ENCODE measurements at regions not wholly inside any gene's neighbourhood (a gene's known extent, or its start where the extent isn't known, plus 50 kb on each side); places are given as distances from the start of the nearest gene placed in this dataset.

- Mint-ChIP-seq H3K27ac (no peak overlapping the region), H3K4me3 (no peak overlapping the region), H3K27me3 (peaks cover 3% of the 10 kb centered on the region), H3K9me3 (ENCODE audit: insufficient read depth) (no peaks in the 10 kb centered on the region), H3K4me1 (no peaks in the 10 kb centered on the region)
- H3K27me3 ChIP-seq (replicated peaks in 1 of 4; ENCODE audit: control extremely low read depth in 1 of 4, control insufficient read depth in 3 of 4, insufficient read depth in 4 of 4, low read length in 3 of 4): peaks cover 0 to 3% (median 0%) of the 10 kb centered on the region in 4 experiments
- H2AFZ ChIP-seq (ENCODE audit: insufficient read depth, low read depth, low read length, poor library complexity, severe bottlenecking): no peak overlapping the region
- no peaks in the 10 kb centered on the region for H3K36me3 ChIP-seq (replicated peaks in 1 of 2; ENCODE audit: control extremely low read depth in 1 of 2, control insufficient read depth in 1 of 2, extremely low read depth in 1 of 2, insufficient read depth in 2 of 2, low read length in 1 of 2)
- H3K79me2 ChIP-seq (ENCODE audit: control insufficient read depth, insufficient read depth, low read length): no peaks in the 10 kb centered on the region
- no peaks in the 10 kb centered on the region for H3K4me1 ChIP-seq (ENCODE audit: control insufficient read depth in 2 of 2, insufficient read depth in 2 of 2, low read length in 2 of 2)
- POLR2A ChIA-PET: no interaction called here
- ATAC-seq (ENCODE audit: low read depth) (no peak), DNase-seq (no peak)
- H3K9me3 ChIP-seq (ENCODE audit: control extremely low read depth in 1 of 3, control insufficient read depth in 2 of 3, insufficient read depth in 1 of 3, low read length in 2 of 3): no peaks in the 10 kb centered on the region
- H3K27ac ChIP-seq (ENCODE audit: low read length in 2 of 2): no peak overlapping the region
- TF ChIP-seq CTCF (IDR thresholded peaks at IDR 0.05): no peak
- no peak for TF ChIP-seq EZH2 (IDR thresholded peaks at IDR 0.05; ENCODE audit: borderline replicate concordance, insufficient read depth, low read depth, low read length, poor library complexity, severe bottlenecking)
- 19% methylated on average over 6 of the region's 6 CpGs for WGBS (ENCODE audit: insufficient coverage)
- no peak overlapping the region for H3K4me3 ChIP-seq (ENCODE audit: control extremely low read depth in 1 of 5, extremely low read depth in 1 of 5, insufficient read depth in 1 of 5, low read depth in 2 of 5, low read length in 4 of 5)
- CTCF ChIA-PET: no interaction called here
- intact Hi-C loops (cut with micrococcal nuclease): no loop called here
- no peaks in the 10 kb centered on the region for H4K20me1 ChIP-seq (ENCODE audit: control insufficient read depth, insufficient read depth, low read length, poor library complexity, severe bottlenecking)
- no peak overlapping the region for H3K4me2 ChIP-seq (replicated peaks; ENCODE audit: low read depth, low read length, poor library complexity, severe bottlenecking)
- H3K9ac ChIP-seq (ENCODE audit: low read length): no peak overlapping the region
These were observed 198.4 kb downstream of the POU4F1 start for GRCh38 chr13:78404846-78405360.

DNA sequence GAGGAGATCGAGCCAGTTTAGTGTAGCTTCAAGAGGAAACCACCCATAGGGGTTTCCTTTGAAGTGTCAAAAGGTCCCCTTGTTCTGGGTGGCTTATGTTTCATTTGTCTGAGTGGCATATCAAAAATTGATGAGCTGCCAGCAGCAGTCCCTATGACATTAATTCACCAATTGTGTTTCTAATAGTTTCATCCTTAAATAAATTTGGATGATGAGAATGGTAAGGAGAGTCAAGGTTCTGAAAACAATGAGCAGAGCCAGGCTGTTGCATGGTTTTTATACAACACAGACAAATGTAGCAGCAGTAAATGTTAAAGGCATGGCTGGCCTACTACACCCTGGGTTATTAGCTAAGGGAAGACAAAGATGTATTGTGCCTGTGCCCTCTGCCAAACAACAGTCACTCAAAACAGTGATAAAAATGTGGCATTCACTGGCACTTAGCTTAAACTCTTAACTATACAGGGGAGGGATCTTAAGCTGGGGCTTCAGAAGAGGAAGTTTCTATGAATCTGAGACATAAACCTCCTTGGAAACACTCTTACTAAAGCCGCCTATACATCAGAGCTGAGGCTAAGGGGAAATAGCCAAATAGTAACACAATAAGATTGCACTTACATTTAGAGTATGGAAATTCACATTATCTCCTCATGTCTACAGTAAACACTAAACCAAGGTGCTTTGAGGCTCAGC, 200.5 kb downstream of the POU4F1 start:
- H3K27ac ChIP-seq (ENCODE audit: low read length in 2 of 2): no peak overlapping the region
- H3K27me3 Mint-ChIP-seq: peaks cover 3% of the 10 kb centered on the region
- H3K4me3 Mint-ChIP-seq: no peak overlapping the region
- H2AFZ ChIP-seq (ENCODE audit: insufficient read depth, low read depth, low read length, poor library complexity, severe bottlenecking): no peak overlapping the region
- no peaks in the 10 kb centered on the region for H3K79me2 ChIP-seq (ENCODE audit: control insufficient read depth, insufficient read depth, low read length)
- DNase-seq (no peak), ATAC-seq (ENCODE audit: low read depth) (no peak)
- TF ChIP-seq EZH2 (IDR thresholded peaks at IDR 0.05; ENCODE audit: borderline replicate concordance, insufficient read depth, low read depth, low read length, poor library complexity, severe bottlenecking) (no peak), CTCF (IDR thresholded peaks at IDR 0.05) (no peak)
- intact Hi-C loops (cut with micrococcal nuclease): no loop called here
- no peaks in the 10 kb centered on the region for H4K20me1 ChIP-seq (ENCODE audit: control insufficient read depth, insufficient read depth, low read length, poor library complexity, severe bottlenecking)
- no peak overlapping the region for H3K9ac ChIP-seq (ENCODE audit: low read length)
- no peaks in the 10 kb centered on the region for H3K4me1 Mint-ChIP-seq
- 33% methylated on average over 1 of the region's 2 CpGs for WGBS (ENCODE audit: insufficient coverage)
- ChIA-PET CTCF (no interaction called here), POLR2A (no interaction called here)
- H3K27me3 ChIP-seq (replicated peaks in 1 of 4; ENCODE audit: control extremely low read depth in 1 of 4, control insufficient read depth in 3 of 4, insufficient read depth in 4 of 4, low read length in 3 of 4): peaks cover 0 to 3% (median 0%) of the 10 kb centered on the region in 4 experiments
- H3K4me1 ChIP-seq (ENCODE audit: control insufficient read depth in 2 of 2, insufficient read depth in 2 of 2, low read length in 2 of 2): no peaks in the 10 kb centered on the region
- no peaks in the 10 kb centered on the region for H3K9me3 ChIP-seq (ENCODE audit: control extremely low read depth in 1 of 3, control insufficient read depth in 2 of 3, insufficient read depth in 1 of 3, low read length in 2 of 3)
- H3K36me3 ChIP-seq (replicated peaks in 1 of 2; ENCODE audit: control extremely low read depth in 1 of 2, control insufficient read depth in 1 of 2, extremely low read depth in 1 of 2, insufficient read depth in 2 of 2, low read length in 1 of 2): no peaks in the 10 kb centered on the region
- H3K9me3 Mint-ChIP-seq (ENCODE audit: insufficient read depth): no peaks in the 10 kb centered on the region
- H3K4me2 ChIP-seq (replicated peaks; ENCODE audit: low read depth, low read length, poor library complexity, severe bottlenecking): no peak overlapping the region
- no peak overlapping the region for H3K4me3 ChIP-seq (ENCODE audit: control extremely low read depth in 1 of 5, extremely low read depth in 1 of 5, insufficient read depth in 1 of 5, low read depth in 2 of 5, low read length in 4 of 5)
- H3K27ac Mint-ChIP-seq: no peak overlapping the region

Data from B cell (primary cell).